ENCODE measurements at regions not wholly inside any gene's neighbourhood (a gene's known extent, or its start where the extent isn't known, plus 50 kb on each side); places are given as distances from the start of the nearest gene placed in this dataset.

DNA sequence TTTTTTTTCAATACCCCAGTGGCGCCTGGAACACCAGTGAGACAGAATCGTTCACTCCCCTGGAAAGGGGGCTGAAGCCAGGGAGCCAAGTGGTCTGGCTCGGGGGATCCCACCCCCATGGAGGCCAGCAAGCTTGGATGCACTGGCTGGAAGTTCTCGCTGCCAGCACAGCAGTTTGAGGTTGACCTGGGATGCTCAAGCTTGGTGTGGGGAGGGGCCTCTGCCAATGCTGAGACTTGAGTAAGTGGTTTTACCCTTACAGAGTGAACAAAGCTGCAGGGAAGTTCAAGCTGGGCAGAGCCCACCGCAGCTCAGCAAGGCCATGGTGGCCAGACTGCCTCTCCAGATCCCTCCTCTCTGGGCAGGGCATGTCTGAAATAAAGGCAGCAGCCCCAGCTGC, 276.2 kb upstream of the CNTN6 start:
- ChIA-PET POLR2A (no interaction called here), SMC1A (ENCODE audit: uncharacterized antibody, unreplicated experiment) (no interaction called here), CTCF (interaction anchor here (0.6 kb wide), 1 partner anchor 44 kb away, joined by 3 read pairs; no protein-coding TSS in a partner anchor), RAD21 (ENCODE audit: unreplicated experiment) (no interaction called here)
- ATAC-seq, result no peak
- BruUV-seq (replicated peaks), result no TSS peak
- Histone ChIP-seq H3K79me2 (ENCODE audit: control insufficient read depth, insufficient read depth, low read length) (no peaks in the 10 kb centered on the region), H3K9me3 (replicated peaks; ENCODE audit: control insufficient read depth, insufficient read depth, low read length) (no peaks in the 10 kb centered on the region), H3K4me2 (ENCODE audit: control insufficient read depth, insufficient read depth) (no peak overlapping the region), H3K27ac (ENCODE audit: control insufficient read depth, insufficient read depth) (no peak overlapping the region), H3K4me3 (no peak overlapping the region), H4K20me1 (ENCODE audit: control insufficient read depth, insufficient read depth) (no peaks in the 10 kb centered on the region), H3K9ac (ENCODE audit: control insufficient read depth, insufficient read depth, low read length) (no peak overlapping the region), H2AFZ (ENCODE audit: control insufficient read depth, low read depth, low read length) (no peak overlapping the region), H3K27me3 (replicated peaks in 1 of 2; ENCODE audit: control insufficient read depth in 2 of 2, insufficient read depth in 2 of 2, low read length in 1 of 2) (no peaks in the 10 kb centered on the region), H3K4me1 (ENCODE audit: control insufficient read depth, insufficient read depth, low read length) (no peaks in the 10 kb centered on the region), H3K36me3 (ENCODE audit: control insufficient read depth in 2 of 2, insufficient read depth in 2 of 2, low read length in 1 of 2) (no peaks in the 10 kb centered on the region)
- 1% methylated on average over 5 of the region's 5 CpGs for WGBS (ENCODE audit: insufficient coverage, insufficient replicate concordance, low lambda C conversion rate, missing lambda C conversion rate)
- no peak for FAIRE-seq
- in situ Hi-C loops (cut with MboI), result no loop called here
- DNase-seq (ENCODE audit: low read depth, low spot score), result no peak
- intact Hi-C loops (cut with micrococcal nuclease; ENCODE audit: unreplicated experiment), result no loop called here
- TF ChIP-seq TAF1 (IDR thresholded peaks at IDR 0.05; ENCODE audit: borderline replicate concordance, low read depth, low read length), result no peak
- TF ChIP-seq CREM (IDR thresholded peaks at IDR 0.05; ENCODE audit: low read depth), result no peak
- no peak for TF ChIP-seq FOXM1 (IDR thresholded peaks at IDR 0.05; ENCODE audit: low read depth, low read length)
- TF ChIP-seq MTA2 (IDR thresholded peaks at IDR 0.05; ENCODE audit: low read depth), result no peak
- TF ChIP-seq SMAD5 (IDR thresholded peaks at IDR 0.05; ENCODE audit: low read depth), result no peak
- TF ChIP-seq ZZZ3 (IDR thresholded peaks at IDR 0.05; ENCODE audit: control insufficient read depth, insufficient read length, low read depth), result no peak
- TF ChIP-seq, protein P1, sequence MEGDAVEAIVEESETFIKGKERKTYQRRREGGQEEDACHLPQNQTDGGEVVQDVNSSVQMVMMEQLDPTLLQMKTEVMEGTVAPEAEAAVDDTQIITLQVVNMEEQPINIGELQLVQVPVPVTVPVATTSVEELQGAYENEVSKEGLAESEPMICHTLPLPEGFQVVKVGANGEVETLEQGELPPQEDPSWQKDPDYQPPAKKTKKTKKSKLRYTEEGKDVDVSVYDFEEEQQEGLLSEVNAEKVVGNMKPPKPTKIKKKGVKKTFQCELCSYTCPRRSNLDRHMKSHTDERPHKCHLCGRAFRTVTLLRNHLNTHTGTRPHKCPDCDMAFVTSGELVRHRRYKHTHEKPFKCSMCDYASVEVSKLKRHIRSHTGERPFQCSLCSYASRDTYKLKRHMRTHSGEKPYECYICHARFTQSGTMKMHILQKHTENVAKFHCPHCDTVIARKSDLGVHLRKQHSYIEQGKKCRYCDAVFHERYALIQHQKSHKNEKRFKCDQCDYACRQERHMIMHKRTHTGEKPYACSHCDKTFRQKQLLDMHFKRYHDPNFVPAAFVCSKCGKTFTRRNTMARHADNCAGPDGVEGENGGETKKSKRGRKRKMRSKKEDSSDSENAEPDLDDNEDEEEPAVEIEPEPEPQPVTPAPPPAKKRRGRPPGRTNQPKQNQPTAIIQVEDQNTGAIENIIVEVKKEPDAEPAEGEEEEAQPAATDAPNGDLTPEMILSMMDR (IDR thresholded peaks at IDR 0.05 in 2 of 3, conservative IDR thresholded peaks at IDR 0.05 in 1 of 3; ENCODE audit: control insufficient read depth in 2 of 3, extremely low read depth in 1 of 3, insufficient read depth in 1 of 3, low read depth in 3 of 3, low read length in 3 of 3), result no peak
- TF ChIP-seq TCF3 (IDR thresholded peaks at IDR 0.05; ENCODE audit: borderline replicate concordance, insufficient read depth, low read depth, low read length), result no peak
- TF ChIP-seq TARDBP (IDR thresholded peaks at IDR 0.05; ENCODE audit: borderline replicate concordance), result no peak
- TF ChIP-seq SP1 (IDR thresholded peaks at IDR 0.05; ENCODE audit: low read depth, low read length), result no peak
- TF ChIP-seq, protein P2, sequence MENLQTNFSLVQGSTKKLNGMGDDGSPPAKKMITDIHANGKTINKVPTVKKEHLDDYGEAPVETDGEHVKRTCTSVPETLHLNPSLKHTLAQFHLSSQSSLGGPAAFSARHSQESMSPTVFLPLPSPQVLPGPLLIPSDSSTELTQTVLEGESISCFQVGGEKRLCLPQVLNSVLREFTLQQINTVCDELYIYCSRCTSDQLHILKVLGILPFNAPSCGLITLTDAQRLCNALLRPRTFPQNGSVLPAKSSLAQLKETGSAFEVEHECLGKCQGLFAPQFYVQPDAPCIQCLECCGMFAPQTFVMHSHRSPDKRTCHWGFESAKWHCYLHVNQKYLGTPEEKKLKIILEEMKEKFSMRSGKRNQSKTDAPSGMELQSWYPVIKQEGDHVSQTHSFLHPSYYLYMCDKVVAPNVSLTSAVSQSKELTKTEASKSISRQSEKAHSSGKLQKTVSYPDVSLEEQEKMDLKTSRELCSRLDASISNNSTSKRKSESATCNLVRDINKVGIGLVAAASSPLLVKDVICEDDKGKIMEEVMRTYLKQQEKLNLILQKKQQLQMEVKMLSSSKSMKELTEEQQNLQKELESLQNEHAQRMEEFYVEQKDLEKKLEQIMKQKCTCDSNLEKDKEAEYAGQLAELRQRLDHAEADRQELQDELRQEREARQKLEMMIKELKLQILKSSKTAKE (IDR thresholded peaks at IDR 0.05; ENCODE audit: low read depth, poor library complexity, severe bottlenecking), result no peak
- TF ChIP-seq, protein P3, sequence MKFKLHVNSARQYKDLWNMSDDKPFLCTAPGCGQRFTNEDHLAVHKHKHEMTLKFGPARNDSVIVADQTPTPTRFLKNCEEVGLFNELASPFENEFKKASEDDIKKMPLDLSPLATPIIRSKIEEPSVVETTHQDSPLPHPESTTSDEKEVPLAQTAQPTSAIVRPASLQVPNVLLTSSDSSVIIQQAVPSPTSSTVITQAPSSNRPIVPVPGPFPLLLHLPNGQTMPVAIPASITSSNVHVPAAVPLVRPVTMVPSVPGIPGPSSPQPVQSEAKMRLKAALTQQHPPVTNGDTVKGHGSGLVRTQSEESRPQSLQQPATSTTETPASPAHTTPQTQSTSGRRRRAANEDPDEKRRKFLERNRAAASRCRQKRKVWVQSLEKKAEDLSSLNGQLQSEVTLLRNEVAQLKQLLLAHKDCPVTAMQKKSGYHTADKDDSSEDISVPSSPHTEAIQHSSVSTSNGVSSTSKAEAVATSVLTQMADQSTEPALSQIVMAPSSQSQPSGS (IDR thresholded peaks at IDR 0.05; ENCODE audit: low read length), result no peak
- TF ChIP-seq, protein P4, sequence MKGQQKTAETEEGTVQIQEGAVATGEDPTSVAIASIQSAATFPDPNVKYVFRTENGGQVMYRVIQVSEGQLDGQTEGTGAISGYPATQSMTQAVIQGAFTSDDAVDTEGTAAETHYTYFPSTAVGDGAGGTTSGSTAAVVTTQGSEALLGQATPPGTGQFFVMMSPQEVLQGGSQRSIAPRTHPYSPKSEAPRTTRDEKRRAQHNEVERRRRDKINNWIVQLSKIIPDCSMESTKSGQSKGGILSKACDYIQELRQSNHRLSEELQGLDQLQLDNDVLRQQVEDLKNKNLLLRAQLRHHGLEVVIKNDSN (IDR thresholded peaks at IDR 0.05; ENCODE audit: borderline replicate concordance, extremely low read length, insufficient read depth, low read depth, low read length), result no peak
- TF ChIP-seq CREB1 (IDR thresholded peaks at IDR 0.05; ENCODE audit: low read depth), result no peak
- TF ChIP-seq, protein P5, sequence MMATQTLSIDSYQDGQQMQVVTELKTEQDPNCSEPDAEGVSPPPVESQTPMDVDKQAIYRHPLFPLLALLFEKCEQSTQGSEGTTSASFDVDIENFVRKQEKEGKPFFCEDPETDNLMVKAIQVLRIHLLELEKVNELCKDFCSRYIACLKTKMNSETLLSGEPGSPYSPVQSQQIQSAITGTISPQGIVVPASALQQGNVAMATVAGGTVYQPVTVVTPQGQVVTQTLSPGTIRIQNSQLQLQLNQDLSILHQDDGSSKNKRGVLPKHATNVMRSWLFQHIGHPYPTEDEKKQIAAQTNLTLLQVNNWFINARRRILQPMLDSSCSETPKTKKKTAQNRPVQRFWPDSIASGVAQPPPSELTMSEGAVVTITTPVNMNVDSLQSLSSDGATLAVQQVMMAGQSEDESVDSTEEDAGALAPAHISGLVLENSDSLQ (IDR thresholded peaks at IDR 0.05), result no peak
- no peak for TF ChIP-seq SREBF1 (IDR thresholded peaks at IDR 0.05; ENCODE audit: low read length)

Measured in GM12878 (cell line).